SK-N-SH (cell line): ENCODE measurements at regions not wholly inside any gene's neighbourhood (a gene's known extent, or its start where the extent isn't known, plus 50 kb on each side); places are given as distances from the start of the nearest gene placed in this dataset.

Experiments used
- CTCF ChIA-PET: fragments of 300-600, 350-600 bp; formaldehyde crosslinking; extraction: SDS; loops from one replicate; lab custom pipeline; 2021; lab: Yijun Ruan, JAX
- POLR2A ChIA-PET: fragments of 350-600 bp; sonication (Branson Sonifier 250); formaldehyde crosslinking; extraction: SDS; loops from one replicate; lab custom pipeline; 2020; ENCODE audit warnings: antibody characterized with exemption, inconsistent platforms; lab: Yijun Ruan, JAX
- DNase-seq: peaks from one replicate; pipeline ENCODE4 v3.0.0; 2012
- H2AFZ ChIP-seq: fragments of 200-600 bp; sonication (generic); 2 replicates; pipeline ENCODE4 v1.8.1; 2016; ENCODE audit warnings: antibody characterized with exemption, mild to moderate bottlenecking, low read depth
- H3F3A ChIP-seq: fragments of 200-600 bp; sonication (generic); replicated peaks from 2 replicates; pipeline ENCODE3; 2016; ENCODE audit warnings: antibody characterized with exemption, mild to moderate bottlenecking; ENCODE audit not compliant: insufficient read depth
- H3K27ac ChIP-seq, 2 experiments: fragments of 200-500 bp in 1 of 2; fragments of 200-600 bp in 1 of 2; sonication (Bioruptor generic) in 1 of 2; sonication (generic), shearing (Covaris generic) in 1 of 2; 2 replicates each; pipeline versions ENCODE4 v1.5.1 to v1.6.1; 2014 to 2016; ENCODE audit warnings: low read depth in 2 of 2, inconsistent platforms in 1 of 2, low read length in 1 of 2, mild to moderate bottlenecking in 1 of 2, mixed read lengths in 1 of 2
- H3K27me3 ChIP-seq: fragments of 200-600 bp; sonication (generic), shearing (Covaris generic); 2 replicates; pipeline ENCODE4 v1.6.1; 2016; ENCODE audit warnings: mixed run types; ENCODE audit not compliant: insufficient read depth
- H3K36me3 ChIP-seq, 2 experiments: fragments of 200-500 bp in 1 of 2; fragments of 200-600 bp in 1 of 2; sonication (Bioruptor generic) in 1 of 2; sonication (generic) in 1 of 2; replicated peaks in 1 of 2; 2 replicates each; pipeline versions ENCODE3 to v1.5.1; 2014 to 2016; ENCODE audit warnings: low read length in 1 of 2, mild to moderate bottlenecking in 1 of 2; ENCODE audit not compliant: insufficient read depth in 2 of 2, control insufficient read depth in 1 of 2
- H3K4me1 ChIP-seq, 2 experiments: fragments of 200-500 bp in 1 of 2; fragments of 200-600 bp in 1 of 2; sonication (Bioruptor generic) in 1 of 2; sonication (generic), shearing (Covaris generic) in 1 of 2; 2 replicates each; pipeline versions ENCODE4 v1.5.1 to v1.6.1; 2014 to 2016; ENCODE audit warnings: low read depth in 1 of 2, low read length in 1 of 2, mixed run types in 1 of 2; ENCODE audit not compliant: insufficient read depth in 2 of 2, control insufficient read depth in 1 of 2
- H3K4me2 ChIP-seq: fragments of 200-600 bp; sonication (generic), shearing (Covaris generic); 2 replicates; pipeline ENCODE4 v1.6.1; 2017; ENCODE audit warnings: mixed run types
- H3K4me3 ChIP-seq, 2 experiments: fragments of 200-500 bp in 1 of 2; fragments of 200-600 bp in 1 of 2; sonication (Bioruptor generic) in 1 of 2; sonication (generic), shearing (Covaris generic) in 1 of 2; 2 replicates each; pipeline versions ENCODE4 v1.5.1 to v1.8.1; 2014 to 2016; ENCODE audit warnings: low read depth in 2 of 2, inconsistent platforms in 1 of 2, low read length in 1 of 2, mild to moderate bottlenecking in 1 of 2, mixed read lengths in 1 of 2, moderate library complexity in 1 of 2
- H3K79me2 ChIP-seq: fragments of 200-600 bp; sonication (generic); 2 replicates; pipeline ENCODE4 v1.8.1; 2017; ENCODE audit warnings: mild to moderate bottlenecking; ENCODE audit not compliant: insufficient read depth
- H3K9ac ChIP-seq: fragments of 200-600 bp; sonication (generic); 2 replicates; pipeline ENCODE4 v1.6.1; 2017; ENCODE audit warnings: mixed run types
- H3K9me2 ChIP-seq: fragments of 200-600 bp; sonication (generic); 2 replicates; pipeline ENCODE4 v1.6.1; 2017; ENCODE audit warnings: mixed run types
- H3K9me3 ChIP-seq: fragments of 200-600 bp; sonication (generic); 2 replicates; pipeline ENCODE4 v1.6.1; 2017; ENCODE audit warnings: mixed run types, mild to moderate bottlenecking, moderate library complexity
- H4K20me1 ChIP-seq: fragments of 200-600 bp; sonication (generic); 2 replicates; pipeline ENCODE4 v1.6.1; 2017; ENCODE audit warnings: mild to moderate bottlenecking, mixed run types; ENCODE audit not compliant: insufficient read depth
- CHD2 ChIP-seq: fragments of 150-350 bp; IDR thresholded peaks from 2 replicates; pipeline ENCODE4 v1.6.1; 2018; ENCODE audit warnings: low read length; ENCODE audit not compliant: partially characterized antibody
- EP300 ChIP-seq, 2 experiments: IDR thresholded peaks; 2 replicates each; pipeline versions ENCODE4 v1.4.0 to v1.6.1; 2012; ENCODE audit warnings: borderline replicate concordance in 1 of 2, low read depth in 1 of 2, low read length in 1 of 2
- EZH2phosphoT487 ChIP-seq: fragments of 200-600 bp; sonication (generic); IDR thresholded peaks from 2 replicates; pipeline ENCODE4 v1.6.1; 2017; ENCODE audit warnings: low read depth, mixed run types, mild to moderate bottlenecking, antibody characterized with exemption, moderate library complexity, borderline replicate concordance
- FOXM1 ChIP-seq: IDR thresholded peaks from 2 replicates; pipeline ENCODE4 v1.4.0; 2012; ENCODE audit warnings: low read depth, mild to moderate bottlenecking
- GABPA ChIP-seq: IDR thresholded peaks from 2 replicates; pipeline ENCODE4 v1.4.0; 2012; ENCODE audit warnings: low read depth, mild to moderate bottlenecking
- GATA2 ChIP-seq: sonication (generic); formaldehyde crosslinking; IDR thresholded peaks from 2 replicates; pipeline ENCODE4 v1.5.0; 2020; ENCODE audit warnings: mild to moderate bottlenecking, missing genetic modification reagents
- JUND ChIP-seq: IDR thresholded peaks from 2 replicates; pipeline ENCODE4 v1.4.0; 2012
- MAX ChIP-seq: IDR thresholded peaks from 2 replicates; pipeline ENCODE4 v1.4.0; 2012; ENCODE audit warnings: low read depth
- MXI1 ChIP-seq: IDR thresholded peaks from 2 replicates; pipeline ENCODE4 v1.6.1; 2012; ENCODE audit warnings: mild to moderate bottlenecking, low read depth, low read length, improper control_type of control experiment
- NFIC ChIP-seq: IDR thresholded peaks from 2 replicates; pipeline ENCODE4 v1.4.0; 2012; ENCODE audit warnings: borderline replicate concordance
- PBX3 ChIP-seq: IDR thresholded peaks from 2 replicates; pipeline ENCODE4; 2012
- POLR2AphosphoS5 ChIP-seq: IDR thresholded peaks from 2 replicates; pipeline ENCODE4 v1.6.1; 2012; ENCODE audit warnings: low read depth, low read length
- RAD21 ChIP-seq: IDR thresholded peaks from 2 replicates; pipeline ENCODE4 v1.6.1; 2012; ENCODE audit warnings: mild to moderate bottlenecking, low read length
- REST ChIP-seq: IDR thresholded peaks from 2 replicates; pipeline ENCODE4 v1.6.1; 2012; ENCODE audit warnings: mild to moderate bottlenecking, low read depth, low read length, moderate library complexity
- TAF1 ChIP-seq: IDR thresholded peaks from 2 replicates; pipeline ENCODE4 v1.6.1; 2012; ENCODE audit warnings: low read depth, mild to moderate bottlenecking, low read length, moderate library complexity, borderline replicate concordance
- TCF12 ChIP-seq: IDR thresholded peaks from 2 replicates; pipeline ENCODE4 v1.4.0; 2012
- USF1 ChIP-seq: IDR thresholded peaks from 2 replicates; pipeline ENCODE4 v1.4.0; 2012; ENCODE audit warnings: low read depth, borderline replicate concordance
- USF2 ChIP-seq: fragments of 150-350 bp; IDR thresholded peaks from 2 replicates; pipeline ENCODE4 v1.6.1; 2017; ENCODE audit warnings: antibody characterized with exemption, low read length, low read depth, borderline replicate concordance
- WGBS: methylation state at CpG from one replicate; pipeline ENCODE4 v1.1.6; 2017; ENCODE audit warnings: low lambda C conversion rate; 5-methylcytosine and 5-hydroxymethylcytosine counted together

GRCh38 chr11:69898123-69898522, 78.9 kb upstream of the FGF3 start:
- no peaks in the 10 kb centered on the region for H4K20me1 ChIP-seq
- no peaks in the 10 kb centered on the region for H3K9me2 ChIP-seq
- H3K9me3 ChIP-seq: no peaks in the 10 kb centered on the region
- CTCF ChIA-PET: interaction anchor here (1.6 to 13.3 kb wide), 2 partner anchors 10 kb away, joined by 6 to 249 read pairs; no protein-coding TSS in a partner anchor
- H3K36me3 ChIP-seq: no peaks in the 10 kb centered on the region
- no peak overlapping the region for H3K27ac ChIP-seq
- peaks cover 20% of the 10 kb centered on the region; the same call in 1 of the 2 replicates for H3K27me3 ChIP-seq
- H3K4me1 ChIP-seq: peaks cover 0 to 23% of the 10 kb centered on the region in 2 experiments; a peak in 2 of 4 replicates
- WGBS: 50% methylated on average over 4 of the region's 4 CpGs
- no peaks in the 10 kb centered on the region for H3F3A ChIP-seq
- H3K4me2 ChIP-seq: no peak overlapping the region
- POLR2A ChIA-PET: no interaction called here
- TF ChIP-seq CHD2 (no peak), NFIC (no peak), EZH2phosphoT487 (no peak), RAD21 (no peak)
- no peaks in the 10 kb centered on the region for H3K79me2 ChIP-seq
- no peak overlapping the region for H3K4me3 ChIP-seq
- H3K9ac ChIP-seq: no peak overlapping the region
- DNase-seq: no peak
- no peak overlapping the region for H2AFZ ChIP-seq

- Histone ChIP-seq H3K9me3 (no peaks in the 10 kb centered on the region), H3K27me3 (peaks cover 5% of the 10 kb centered on the region; the same call in 1 of the 2 replicates), H3F3A (no peaks in the 10 kb centered on the region), H3K79me2 (no peaks in the 10 kb centered on the region), H3K4me3 (no peak overlapping the region), H3K9ac (no peak overlapping the region), H3K9me2 (no peaks in the 10 kb centered on the region), H3K36me3 (no peaks in the 10 kb centered on the region), H3K4me2 (no peak overlapping the region), H2AFZ (no peak overlapping the region), H3K4me1 (peaks cover 0 to 18% of the 10 kb centered on the region in 2 experiments; a peak in 1 of 4 replicates), H3K27ac (peak overlapping the region in 1 of 2 experiments; percentile 35; a peak in 1 of 4 replicates)
- WGBS: 42% methylated on average over 7 of the region's 9 CpGs
- POLR2A ChIA-PET: interaction anchor here (0.6 kb wide), 1 partner anchor 11 kb away, joined by 3 read pairs; no protein-coding TSS in a partner anchor
- no peak for DNase-seq
- TF ChIP-seq TCF12: no peak
- no peak for TF ChIP-seq JUND
- no peak for TF ChIP-seq FOXM1
- no peak for TF ChIP-seq POLR2AphosphoS5
- TF ChIP-seq GABPA: no peak
- no peak for TF ChIP-seq GATA2
- TF ChIP-seq USF1: no peak
- no peak for TF ChIP-seq EP300 (IDR thresholded peaks at IDR 0.05; ENCODE audit: borderline replicate concordance in 1 of 2, low read depth in 1 of 2, low read length in 1 of 2)
- TF ChIP-seq REST: no peak
- TF ChIP-seq TAF1: no peak
- TF ChIP-seq CHD2: no peak
- no peak for TF ChIP-seq NFIC
- TF ChIP-seq USF2: no peak
- no peak for TF ChIP-seq PBX3
- TF ChIP-seq MXI1: no peak
- no peak for TF ChIP-seq MAX
- TF ChIP-seq, all 33 proteins: peak for 0
- CTCF ChIA-PET: interaction anchor here (0.9 to 17.3 kb wide), 6 partner anchors 7 to 230 kb away, joined by 3 to 249 read pairs (median 4); no protein-coding TSS in a partner anchor
- no peaks in the 10 kb centered on the region for H4K20me1 ChIP-seq
These were observed 81.0 kb upstream of the FGF3 start for GRCh38 chr11:69899957-69900821.
